ENCODE measurements at regions not wholly inside any gene's neighbourhood (a gene's known extent, or its start where the extent isn't known, plus 50 kb on each side); places are given as distances from the start of the nearest gene placed in this dataset.
A peak's percentile ranks its signal among the peaks of the same experiment; 100 is the strongest.

- no peak overlapping the region for H3K4me3 ChIP-seq (ENCODE audit: low read depth, low read length)
- no peak for TF ChIP-seq CTCF (conservative IDR thresholded peaks at IDR 0.05; ENCODE audit: low read depth, low read length)
- DNase-seq (ENCODE audit: low read depth) = peak; percentile 21
These were observed 70.0 kb upstream of the PCBD1 start for GRCh38 chr10:70958396-70958795.

DNA sequence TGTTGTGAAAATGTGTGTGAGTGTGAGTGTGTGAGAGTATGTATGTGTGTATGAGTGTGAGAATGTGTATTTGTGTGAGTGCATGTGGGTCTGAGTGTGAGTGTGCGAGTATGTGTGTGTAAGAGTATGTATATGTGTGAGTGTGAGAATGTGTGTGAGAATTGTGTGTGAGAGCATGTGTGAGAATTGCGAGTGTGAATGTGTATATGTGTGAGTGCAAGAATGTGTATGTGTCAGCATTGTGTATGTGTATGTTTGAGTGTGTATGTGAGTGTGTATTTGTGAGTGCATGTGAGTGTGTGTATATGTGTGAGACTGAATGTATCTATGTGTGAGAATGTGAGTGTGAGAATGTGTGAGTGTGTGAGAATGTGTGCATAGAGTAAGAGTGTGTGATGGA is 72.0 kb upstream of the PCBD1 start:
- DNase-seq (ENCODE audit: low read depth) = no peak
- H3K4me3 ChIP-seq (ENCODE audit: low read depth, low read length) = no peak overlapping the region
- no peak for TF ChIP-seq CTCF (conservative IDR thresholded peaks at IDR 0.05; ENCODE audit: low read depth, low read length)

- DNase-seq (ENCODE audit: low read depth) = no peak
- H3K4me3 ChIP-seq (ENCODE audit: low read depth, low read length) = no peak overlapping the region
- no peak for TF ChIP-seq CTCF (conservative IDR thresholded peaks at IDR 0.05; ENCODE audit: low read depth, low read length)
These were observed 72.6 kb upstream of the PCBD1 start for GRCh38 chr10:70960783-70961570.

- no peak for DNase-seq (ENCODE audit: low read depth)
- no peak for TF ChIP-seq CTCF (conservative IDR thresholded peaks at IDR 0.05; ENCODE audit: low read depth, low read length)
These were observed 74.3 kb upstream of the PCBD1 start for GRCh38 chr10:70962686-70963085.

GRCh38 chr10:70963271-70963670 is 74.9 kb upstream of the PCBD1 start:
- DNase-seq (ENCODE audit: low read depth) = no peak
- H3K4me3 ChIP-seq (ENCODE audit: low read depth, low read length) = no peak overlapping the region
- TF ChIP-seq CTCF (conservative IDR thresholded peaks at IDR 0.05; ENCODE audit: low read depth, low read length) = no peak

More at GRCh38 chr10:70962686-70963085, 74.3 kb upstream of the PCBD1 start:
- no peak overlapping the region for H3K4me3 ChIP-seq (ENCODE audit: low read depth, low read length)

- H3K4me3 ChIP-seq (ENCODE audit: low read depth, low read length) = no peak overlapping the region
- no peak for TF ChIP-seq CTCF (conservative IDR thresholded peaks at IDR 0.05; ENCODE audit: low read depth, low read length)
- no peak for DNase-seq (ENCODE audit: low read depth)
These were observed 75.9 kb upstream of the PCBD1 start for GRCh38 chr10:70964245-70964644.

DNA sequence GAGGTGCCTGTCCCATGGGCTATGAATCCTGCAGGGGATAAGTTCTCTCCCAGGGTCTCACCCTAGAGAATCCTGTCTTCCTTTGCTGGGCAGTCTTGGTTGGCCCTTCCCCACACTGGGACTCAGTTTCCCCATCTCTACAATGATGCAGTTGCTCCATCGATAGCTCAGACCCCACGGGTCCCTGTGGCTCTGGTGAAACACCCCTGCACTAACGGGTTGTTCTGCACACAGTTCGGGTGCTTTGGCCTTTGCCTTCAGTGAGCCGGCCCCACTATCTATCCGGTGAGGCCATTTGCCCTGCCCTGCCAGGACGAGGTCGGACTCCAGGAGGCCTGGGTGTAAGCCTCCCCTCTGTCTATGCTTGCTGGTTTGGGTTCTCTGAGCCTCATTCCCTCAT is 76.5 kb upstream of the PCBD1 start:
- no peak for TF ChIP-seq CTCF (conservative IDR thresholded peaks at IDR 0.05; ENCODE audit: low read depth, low read length)
- DNase-seq (ENCODE audit: low read depth) = no peak

More for the DNA sequence above, 76.5 kb upstream of the PCBD1 start:
- H3K4me3 ChIP-seq (ENCODE audit: low read depth, low read length) = no peak overlapping the region
